Vagina (tissue), 2 donors: ENCODE measurements at regions not wholly inside any gene's neighbourhood (a gene's known extent, or its start where the extent isn't known, plus 50 kb on each side); places are given as distances from the start of the nearest gene placed in this dataset.
"Not testable (repeated sequence)": the region's sequence is repeated elsewhere in the genome, so short reads cannot be mapped to it uniquely, and the experiment has no call there.

Experiments used
- DNase-seq, 2 donors: peaks; one replicate each; pipeline ENCODE4 v3.0.0-alpha.2; 2017; ENCODE audit errors: extremely low spot score in 2 of 2
- H3K27ac ChIP-seq: fragments of 200-600 bp; sonication (generic); one replicate; pipeline ENCODE4 v1.5.1; 2019
- H3K27me3 ChIP-seq: fragments of 200-600 bp; sonication (generic); one replicate; pipeline ENCODE4 v1.5.1; 2019
- H3K36me3 ChIP-seq, 2 donors: fragments of 200-600 bp; sonication (generic); one replicate each; pipeline ENCODE4 v1.5.1; 2017 to 2019
- H3K4me1 ChIP-seq: fragments of 200-600 bp; sonication (generic); one replicate; pipeline ENCODE4 v1.5.1; 2019
- H3K4me3 ChIP-seq, 2 donors: fragments of 200-600 bp; sonication (generic); 1 replicate in 1 of 2; 2 replicates in 1 of 2; pipeline ENCODE4 v1.5.1; 2016 to 2019
- H3K9me3 ChIP-seq: fragments of 200-600 bp; sonication (generic); one replicate; pipeline ENCODE4 v1.5.1; 2019
- POLR2A ChIP-seq, 2 donors: fragments of 450-650 bp; IDR thresholded peaks; one replicate each; pipeline ENCODE4 v1.6.1; 2017; ENCODE audit warnings: antibody characterized with exemption in 2 of 2, mild to moderate bottlenecking in 2 of 2, moderate library complexity in 2 of 2
- POLR2AphosphoS5 ChIP-seq, 2 donors: sonication (generic); formaldehyde crosslinking; IDR thresholded peaks; one replicate each; pipeline ENCODE4 v1.9.0; 2017; ENCODE audit warnings: antibody characterized with exemption in 2 of 2, mild to moderate bottlenecking in 2 of 2, low read depth in 1 of 2; ENCODE audit not compliant: insufficient read depth in 1 of 2
- intact Hi-C: fragments of 100-400 bp; cut with DNase I; formaldehyde crosslinking; loops from one replicate; pipeline ENCODE4 v1.15.1; 2023
- TF ChIP-seq, protein P1 (sequence below), 3 experiments: fragments of 450-650 bp in 2 of 3; fragments of 200-600 bp in 1 of 3; sonication (generic) in 1 of 3; IDR thresholded peaks; one replicate each; pipeline ENCODE4 v1.5.1; 2017 to 2019; ENCODE audit warnings: antibody characterized with exemption in 3 of 3, mild to moderate bottlenecking in 2 of 3, moderate library complexity in 2 of 3

DNA sequence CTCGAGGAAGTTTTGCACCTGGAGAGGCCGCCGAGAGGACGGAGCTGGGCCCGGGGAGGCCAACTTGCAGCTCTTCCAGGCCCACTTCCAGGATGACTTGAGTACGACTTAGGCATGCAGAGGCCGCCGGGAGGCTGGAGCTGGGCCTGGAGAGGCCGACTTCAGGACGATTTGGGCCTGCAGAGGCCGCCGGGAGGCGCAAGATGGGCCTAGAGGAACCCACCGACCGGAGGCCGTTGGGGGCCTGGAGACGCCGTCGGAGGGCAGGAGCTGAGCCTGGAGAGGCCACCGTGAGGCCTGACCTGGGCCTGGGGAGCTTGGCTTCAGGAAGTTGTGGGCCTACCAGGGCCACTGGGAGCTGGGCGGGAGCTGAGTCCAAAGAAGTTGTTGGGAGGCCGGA lies 250.5 kb upstream of the NUPR2 start:
- H3K4me3 ChIP-seq, intact Hi-C loops, H3K27me3 ChIP-seq, H3K27ac ChIP-seq, DNase-seq, H3K4me1 ChIP-seq, H3K9me3 ChIP-seq, H3K36me3 ChIP-seq: not testable (repeated sequence)

DNA sequence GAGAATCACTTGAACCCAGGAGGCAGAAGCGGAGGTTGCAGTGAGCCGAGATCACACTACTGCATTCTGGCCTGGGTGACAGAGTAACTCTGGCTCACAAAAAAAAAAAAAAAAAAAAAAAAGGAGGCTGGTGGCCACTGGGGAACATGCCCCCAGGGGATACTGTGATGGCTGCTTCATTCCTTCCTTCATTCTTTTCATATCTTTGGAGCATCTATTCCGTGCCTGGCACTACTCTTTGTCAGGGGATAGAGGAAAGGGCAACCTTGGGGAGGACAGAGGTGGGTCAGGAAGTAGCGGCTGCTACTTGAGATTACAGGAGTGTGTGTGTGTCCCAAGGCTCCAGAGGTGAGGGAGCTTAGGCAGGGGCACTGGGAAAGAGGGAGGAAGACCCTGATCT lies 236.4 kb upstream of the NUPR2 start:
- H3K9me3 ChIP-seq, DNase-seq, H3K27ac ChIP-seq, H3K36me3 ChIP-seq, H3K4me3 ChIP-seq, H3K4me1 ChIP-seq, intact Hi-C loops, H3K27me3 ChIP-seq: not testable (repeated sequence)

DNA sequence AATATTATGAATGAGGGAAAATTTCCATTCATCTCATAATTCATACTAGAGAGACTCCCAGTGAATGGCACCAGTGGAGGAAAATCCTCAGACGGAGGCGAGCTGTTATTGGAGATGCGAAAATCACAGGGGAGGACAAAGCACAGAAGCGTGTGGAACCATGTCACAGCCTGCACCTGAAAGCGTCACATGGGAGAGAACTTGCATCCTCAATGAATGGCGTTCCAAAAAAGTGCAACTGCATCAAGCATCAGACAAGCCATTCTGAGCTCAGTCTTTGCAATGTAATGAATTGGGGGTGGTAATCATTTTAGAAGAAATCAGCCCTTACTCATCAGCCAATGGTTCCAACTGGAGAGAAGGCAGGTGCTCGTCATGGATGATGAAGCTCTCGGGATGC lies 235.0 kb upstream of the NUPR2 start:
- DNase-seq, intact Hi-C loops, H3K4me3 ChIP-seq, H3K4me1 ChIP-seq, H3K27me3 ChIP-seq, H3K27ac ChIP-seq, H3K9me3 ChIP-seq, H3K36me3 ChIP-seq: not testable (repeated sequence)

DNA sequence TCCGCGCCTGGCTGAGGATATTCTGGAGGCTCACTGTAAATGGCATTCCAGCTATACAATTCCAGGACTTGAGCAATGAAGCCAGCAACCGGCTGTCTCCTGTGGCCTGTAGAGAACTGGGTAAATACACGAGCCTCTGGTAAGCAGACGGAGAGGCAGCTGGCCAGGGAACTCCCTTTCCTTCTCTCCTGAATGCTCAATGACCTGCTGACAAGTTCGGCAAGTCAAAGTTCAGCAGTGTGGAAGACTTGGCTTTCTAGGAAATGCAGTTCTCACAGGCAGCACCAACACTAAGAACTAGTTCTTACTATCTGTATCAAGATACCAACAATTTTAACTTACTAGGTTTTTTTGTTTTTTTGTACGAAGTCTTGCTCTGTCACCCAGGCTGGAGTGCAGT lies 232.1 kb upstream of the NUPR2 start:
- H3K36me3 ChIP-seq, H3K9me3 ChIP-seq, intact Hi-C loops: not testable (repeated sequence)

DNA sequence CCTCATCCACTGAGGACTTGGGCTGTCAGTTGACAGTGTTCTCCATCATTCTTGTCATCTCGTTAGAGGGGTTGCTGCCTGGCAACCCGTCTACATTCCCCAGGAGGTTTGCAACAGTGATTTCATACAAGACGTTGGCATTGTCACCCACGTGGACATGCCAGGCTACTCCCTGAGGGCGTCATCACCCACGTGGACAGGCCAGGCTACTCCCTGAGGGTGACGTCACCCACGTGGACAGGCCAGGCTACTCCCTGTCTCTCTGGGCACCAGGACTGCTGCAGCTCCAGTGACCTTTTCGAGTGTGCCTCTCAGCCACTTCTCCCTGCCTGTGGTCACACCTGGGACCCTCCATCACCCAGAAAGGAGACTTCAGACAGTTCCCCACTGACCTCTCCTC lies 212.1 kb upstream of the NUPR2 start:
- H3K36me3 ChIP-seq, H3K9me3 ChIP-seq, intact Hi-C loops, DNase-seq, H3K27me3 ChIP-seq, H3K4me1 ChIP-seq, H3K27ac ChIP-seq, H3K4me3 ChIP-seq: not testable (repeated sequence)

More for the DNA sequence above, 232.1 kb upstream of the NUPR2 start:
- not testable (repeated sequence) for H3K4me1 ChIP-seq, H3K4me3 ChIP-seq, H3K27ac ChIP-seq, H3K27me3 ChIP-seq, DNase-seq

DNA sequence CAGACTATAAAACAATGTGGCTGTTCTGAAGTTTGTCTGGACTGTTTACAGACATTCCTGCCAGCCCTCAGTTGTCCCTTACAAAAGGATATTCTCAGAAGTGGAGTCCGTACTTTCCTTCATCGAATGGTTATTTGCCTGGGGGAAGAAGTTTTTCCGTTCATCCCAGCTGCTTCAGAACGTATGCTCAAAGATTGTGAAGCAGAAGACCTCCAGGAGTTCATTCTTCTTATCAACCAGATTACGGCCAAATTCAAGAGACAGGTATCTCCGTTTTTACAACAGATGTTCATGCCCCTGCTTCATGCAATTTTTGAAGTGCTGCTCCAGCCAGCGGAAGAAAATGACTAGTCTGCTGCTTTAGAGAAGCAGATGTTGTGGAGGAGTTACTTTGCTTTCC lies 174.3 kb upstream of the NUPR2 start:
- no peak for DNase-seq
- H3K36me3 ChIP-seq = no peaks in the 10 kb centered on the region
- intact Hi-C loops = no loop called here

DNA sequence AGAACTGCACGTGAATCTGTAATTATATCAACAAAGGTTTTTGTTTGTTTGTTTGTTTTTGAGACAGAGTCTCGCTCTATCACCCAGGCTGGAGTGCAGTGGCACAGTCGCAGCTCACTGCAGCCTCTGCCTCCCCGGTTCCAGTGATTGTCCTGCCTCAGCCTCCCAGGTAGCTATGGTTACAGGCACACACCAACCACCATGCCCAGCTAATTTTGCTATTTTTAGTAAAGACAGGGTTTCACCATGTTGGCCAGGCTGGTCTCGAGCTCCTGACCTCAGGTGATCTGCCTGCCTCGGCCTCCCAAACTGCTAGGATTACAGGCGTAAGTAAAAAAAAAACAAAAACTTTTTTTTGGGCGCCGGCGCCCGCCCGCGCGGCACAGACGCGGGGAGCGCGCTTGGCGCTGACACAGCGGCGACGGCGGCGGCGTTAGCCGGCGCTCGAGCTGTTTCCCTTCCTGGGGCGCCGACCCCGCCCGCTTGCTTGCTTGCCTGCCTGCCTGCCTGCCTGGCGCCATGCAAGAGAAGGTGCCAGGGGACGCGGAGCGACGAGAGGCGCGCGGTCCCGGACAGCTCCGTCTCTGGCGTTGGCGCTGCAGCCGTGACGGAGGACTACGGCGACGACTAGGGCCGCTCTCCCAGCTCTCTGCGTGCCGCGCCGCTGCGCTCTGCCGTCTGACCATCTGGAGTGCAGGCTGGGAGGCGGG lies 171.4 kb upstream of the NUPR2 start:
- peak overlapping the region; percentile 28 to 38 for H3K4me3 ChIP-seq
- H3K27ac ChIP-seq = no peak overlapping the region
- H3K36me3 ChIP-seq = no peaks in the 10 kb centered on the region
- TF ChIP-seq POLR2A (IDR thresholded peaks at IDR 0.05) = no peak
- TF ChIP-seq, protein P1, sequence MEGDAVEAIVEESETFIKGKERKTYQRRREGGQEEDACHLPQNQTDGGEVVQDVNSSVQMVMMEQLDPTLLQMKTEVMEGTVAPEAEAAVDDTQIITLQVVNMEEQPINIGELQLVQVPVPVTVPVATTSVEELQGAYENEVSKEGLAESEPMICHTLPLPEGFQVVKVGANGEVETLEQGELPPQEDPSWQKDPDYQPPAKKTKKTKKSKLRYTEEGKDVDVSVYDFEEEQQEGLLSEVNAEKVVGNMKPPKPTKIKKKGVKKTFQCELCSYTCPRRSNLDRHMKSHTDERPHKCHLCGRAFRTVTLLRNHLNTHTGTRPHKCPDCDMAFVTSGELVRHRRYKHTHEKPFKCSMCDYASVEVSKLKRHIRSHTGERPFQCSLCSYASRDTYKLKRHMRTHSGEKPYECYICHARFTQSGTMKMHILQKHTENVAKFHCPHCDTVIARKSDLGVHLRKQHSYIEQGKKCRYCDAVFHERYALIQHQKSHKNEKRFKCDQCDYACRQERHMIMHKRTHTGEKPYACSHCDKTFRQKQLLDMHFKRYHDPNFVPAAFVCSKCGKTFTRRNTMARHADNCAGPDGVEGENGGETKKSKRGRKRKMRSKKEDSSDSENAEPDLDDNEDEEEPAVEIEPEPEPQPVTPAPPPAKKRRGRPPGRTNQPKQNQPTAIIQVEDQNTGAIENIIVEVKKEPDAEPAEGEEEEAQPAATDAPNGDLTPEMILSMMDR (IDR thresholded peaks at IDR 0.05) = no peak
- TF ChIP-seq POLR2AphosphoS5 (IDR thresholded peaks at IDR 0.05; ENCODE audit: insufficient read depth in 1 of 2, low read depth in 1 of 2) = no peak
- intact Hi-C loops = no loop called here
- H3K27me3 ChIP-seq = no peaks in the 10 kb centered on the region
- no peaks in the 10 kb centered on the region for H3K9me3 ChIP-seq
- DNase-seq = no peak
- no peaks in the 10 kb centered on the region for H3K4me1 ChIP-seq

More for the DNA sequence above, 174.3 kb upstream of the NUPR2 start:
- Histone ChIP-seq H3K27me3 (no peaks in the 10 kb centered on the region), H3K27ac (no peak overlapping the region), H3K4me1 (no peaks in the 10 kb centered on the region), H3K9me3 (no peaks in the 10 kb centered on the region), H3K4me3 (no peak overlapping the region)
- no peak for TF ChIP-seq POLR2A (IDR thresholded peaks at IDR 0.05)
- TF ChIP-seq POLR2AphosphoS5 (IDR thresholded peaks at IDR 0.05; ENCODE audit: insufficient read depth in 1 of 2, low read depth in 1 of 2) = no peak
- TF ChIP-seq, protein P1 (IDR thresholded peaks at IDR 0.05) = no peak

DNA sequence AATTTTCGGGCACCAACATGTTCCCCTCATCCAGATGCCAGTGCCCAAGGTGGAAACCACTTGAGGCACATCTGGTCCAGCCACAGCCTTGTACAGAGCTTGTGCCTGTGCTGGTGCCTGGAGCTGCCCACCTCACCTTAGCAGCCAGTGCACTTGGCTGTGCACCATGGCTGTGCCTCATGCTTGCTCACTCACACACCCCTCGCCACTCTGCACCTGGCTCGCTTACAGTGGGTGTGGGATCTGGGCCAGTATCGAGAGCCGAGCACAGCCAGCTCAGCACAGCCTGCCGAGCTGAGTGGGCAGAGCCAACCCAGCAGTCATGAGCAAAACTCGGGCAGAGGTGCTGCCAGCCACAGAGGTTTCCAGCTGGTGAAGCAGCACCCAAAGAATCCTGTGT lies 139.9 kb upstream of the NUPR2 start:
- TF ChIP-seq POLR2AphosphoS5 (IDR thresholded peaks at IDR 0.05; ENCODE audit: insufficient read depth in 1 of 2, low read depth in 1 of 2) = no peak
- TF ChIP-seq, protein P1 (IDR thresholded peaks at IDR 0.05) = no peak
- no peak for TF ChIP-seq POLR2A (IDR thresholded peaks at IDR 0.05)
- H3K27me3 ChIP-seq = no peaks in the 10 kb centered on the region
- intact Hi-C loops = no loop called here

More for the DNA sequence above, 139.9 kb upstream of the NUPR2 start:
- no peaks in the 10 kb centered on the region for H3K4me1 ChIP-seq
- no peak overlapping the region for H3K4me3 ChIP-seq
- no peak for DNase-seq
- no peak overlapping the region for H3K27ac ChIP-seq
- H3K9me3 ChIP-seq = no peaks in the 10 kb centered on the region
- no peaks in the 10 kb centered on the region for H3K36me3 ChIP-seq
